ENCODE measurements at regions not wholly inside any gene's neighbourhood (a gene's known extent, or its start where the extent isn't known, plus 50 kb on each side); places are given as distances from the start of the nearest gene placed in this dataset.

- ChIA-PET CTCF (ENCODE audit: low intra/inter-chr PET ratio, low total read pairs) (no interaction called here), POLR2A (no interaction called here)
- Histone ChIP-seq H2AFZ (ENCODE audit: low read length) (no peak overlapping the region), H3K27me3 (ENCODE audit: control insufficient read depth in 1 of 2, insufficient read depth in 2 of 2, low read length in 2 of 2) (no peaks in the 10 kb centered on the region; a peak in 1 of 5 replicates), H3K79me2 (ENCODE audit: insufficient read depth, low read length) (no peaks in the 10 kb centered on the region), H3K4me3 (replicated peaks in 1 of 3; ENCODE audit: insufficient read depth in 1 of 3, low read depth in 2 of 3, low read length in 3 of 3) (no peak overlapping the region), H3K4me2 (ENCODE audit: low read depth, low read length) (no peak overlapping the region), H3K4me1 (ENCODE audit: insufficient read depth, low read length) (no peaks in the 10 kb centered on the region), H3K9ac (ENCODE audit: insufficient read depth, low read depth, low read length) (no peak overlapping the region), H3K27ac (ENCODE audit: extremely low read length, insufficient read depth, low read length) (no peak overlapping the region), H4K20me1 (ENCODE audit: insufficient read depth, low read length) (no peaks in the 10 kb centered on the region), H3K36me3 (replicated peaks in 1 of 2; ENCODE audit: control insufficient read depth in 1 of 2, insufficient read depth in 2 of 2, low read length in 2 of 2) (no peaks in the 10 kb centered on the region), H3K9me3 (ENCODE audit: low read length) (peaks cover 20% of the 10 kb centered on the region)
- DNase-seq (ENCODE audit: low spot score) (no peak), ATAC-seq (no peak), FAIRE-seq (no peak)
- 0% methylated on average over 1 of the region's 1 CpG for WGBS (ENCODE audit: low lambda C conversion rate)
- TF ChIP-seq ZNF816 (CRISPR knock-in tag; IDR thresholded peaks at IDR 0.05; ENCODE audit: borderline replicate concordance) (no peak), ZNF160 (CRISPR knock-in tag; IDR thresholded peaks at IDR 0.05) (no peak), ZNF580 (CRISPR knock-in tag; IDR thresholded peaks at IDR 0.05; ENCODE audit: borderline replicate concordance, low read depth) (no peak), POGK (CRISPR knock-in tag; conservative IDR thresholded peaks at IDR 0.05) (no peak)
- BruUV-seq (replicated peaks) = no TSS peak
- intact Hi-C loops (cut with micrococcal nuclease; ENCODE audit: unreplicated experiment) (no loop called here), in situ Hi-C loops (cut with HindIII; ENCODE audit: extremely low pct_ligation_motif_present, low pct_unique_long_range_greater_than_20kb) (no loop called here)
These were observed 756.2 kb downstream of the CDH9 start for GRCh38 chr5:26282190-26282589.

- WGBS (ENCODE audit: low lambda C conversion rate) = 0% methylated on average over 2 of the region's 2 CpGs
- no peak for DNase-seq (ENCODE audit: low spot score)
- Histone ChIP-seq H3K36me3 (replicated peaks in 1 of 2; ENCODE audit: control insufficient read depth in 1 of 2, insufficient read depth in 2 of 2, low read length in 2 of 2) (no peaks in the 10 kb centered on the region), H3K4me3 (replicated peaks in 1 of 3; ENCODE audit: insufficient read depth in 1 of 3, low read depth in 2 of 3, low read length in 3 of 3) (no peak overlapping the region), H2AFZ (ENCODE audit: low read length) (no peak overlapping the region), H3K9me3 (ENCODE audit: low read length) (no peaks in the 10 kb centered on the region; the same call in 1 of the 2 replicates), H3K4me2 (ENCODE audit: low read depth, low read length) (no peak overlapping the region), H3K4me1 (ENCODE audit: insufficient read depth, low read length) (no peaks in the 10 kb centered on the region), H3K27me3 (ENCODE audit: control insufficient read depth in 1 of 2, insufficient read depth in 2 of 2, low read length in 2 of 2) (no peaks in the 10 kb centered on the region), H3K9ac (ENCODE audit: insufficient read depth, low read depth, low read length) (no peak overlapping the region), H4K20me1 (ENCODE audit: insufficient read depth, low read length) (no peaks in the 10 kb centered on the region), H3K79me2 (ENCODE audit: insufficient read depth, low read length) (no peaks in the 10 kb centered on the region), H3K27ac (ENCODE audit: extremely low read length, insufficient read depth, low read length) (no peak overlapping the region)
- in situ Hi-C loops (cut with HindIII; ENCODE audit: extremely low pct_ligation_motif_present, low pct_unique_long_range_greater_than_20kb) = no loop called here
- ChIA-PET POLR2A (no interaction called here), CTCF (ENCODE audit: low intra/inter-chr PET ratio, low total read pairs) (no interaction called here)
- no peak for ATAC-seq
- BruUV-seq (replicated peaks) = no TSS peak
- intact Hi-C loops (cut with micrococcal nuclease; ENCODE audit: unreplicated experiment) = no loop called here
- FAIRE-seq = no peak
- no peak for TF ChIP-seq MEF2D (CRISPR knock-in tag; IDR thresholded peaks at IDR 0.05)
- no peak for TF ChIP-seq RNF2 (conservative IDR thresholded peaks at IDR 0.05; ENCODE audit: low read depth)
- TF ChIP-seq ZNF777 (CRISPR knock-in tag; IDR thresholded peaks at IDR 0.05) = no peak
- TF ChIP-seq PAWR (CRISPR knock-in tag; IDR thresholded peaks at IDR 0.05; ENCODE audit: borderline replicate concordance) = no peak
- TF ChIP-seq SOX5 (CRISPR knock-in tag; IDR thresholded peaks at IDR 0.05; ENCODE audit: borderline replicate concordance) = no peak
- TF ChIP-seq ZZZ3 (CRISPR knock-in tag; IDR thresholded peaks at IDR 0.05; ENCODE audit: borderline replicate concordance) = no peak
- TF ChIP-seq ZNF335 (CRISPR knock-in tag; IDR thresholded peaks at IDR 0.05) = no peak
- no peak for TF ChIP-seq GABPB1 (CRISPR knock-in tag; IDR thresholded peaks at IDR 0.05)
These were observed 760.3 kb downstream of the CDH9 start for GRCh38 chr5:26278078-26278477.
